Activated T-cell treated with anti-CD3 and anti-CD28 coated beads, Interleukin-2, amount 50 U/mL, for 4 hours (primary cell): ENCODE measurements at regions not wholly inside any gene's neighbourhood (a gene's known extent, or its start where the extent isn't known, plus 50 kb on each side); places are given as distances from the start of the nearest gene placed in this dataset.

Source experiments
- ATAC-seq, 2 donors: fragments of 200-7000 bp; cut with Tn5 transposase; one replicate each; pipeline ENCODE4 v1.10.0; 2021
- DNase-seq: peaks from one replicate; pipeline ENCODE4 v3.0.0-alpha.2; 2020
- H3K27me3 Mint-ChIP-seq: one replicate; pipeline ENCODE4 v1.8.0; 2021; ENCODE audit warnings: low read depth, mixed read lengths
- H3K36me3 Mint-ChIP-seq: one replicate; pipeline ENCODE4 v1.8.0; 2022; ENCODE audit warnings: mixed read lengths; ENCODE audit not compliant: insufficient read depth
- H3K4me1 Mint-ChIP-seq: one replicate; pipeline ENCODE4 v1.8.0; 2021; ENCODE audit warnings: low read depth, mixed read lengths
- H3K4me3 Mint-ChIP-seq: one replicate; pipeline ENCODE4 v1.8.0; 2021; ENCODE audit warnings: mild to moderate bottlenecking, moderate library complexity, mixed read lengths
- H3K9me3 Mint-ChIP-seq: one replicate; pipeline ENCODE4 v1.8.0; 2021; ENCODE audit warnings: mixed read lengths

DNA sequence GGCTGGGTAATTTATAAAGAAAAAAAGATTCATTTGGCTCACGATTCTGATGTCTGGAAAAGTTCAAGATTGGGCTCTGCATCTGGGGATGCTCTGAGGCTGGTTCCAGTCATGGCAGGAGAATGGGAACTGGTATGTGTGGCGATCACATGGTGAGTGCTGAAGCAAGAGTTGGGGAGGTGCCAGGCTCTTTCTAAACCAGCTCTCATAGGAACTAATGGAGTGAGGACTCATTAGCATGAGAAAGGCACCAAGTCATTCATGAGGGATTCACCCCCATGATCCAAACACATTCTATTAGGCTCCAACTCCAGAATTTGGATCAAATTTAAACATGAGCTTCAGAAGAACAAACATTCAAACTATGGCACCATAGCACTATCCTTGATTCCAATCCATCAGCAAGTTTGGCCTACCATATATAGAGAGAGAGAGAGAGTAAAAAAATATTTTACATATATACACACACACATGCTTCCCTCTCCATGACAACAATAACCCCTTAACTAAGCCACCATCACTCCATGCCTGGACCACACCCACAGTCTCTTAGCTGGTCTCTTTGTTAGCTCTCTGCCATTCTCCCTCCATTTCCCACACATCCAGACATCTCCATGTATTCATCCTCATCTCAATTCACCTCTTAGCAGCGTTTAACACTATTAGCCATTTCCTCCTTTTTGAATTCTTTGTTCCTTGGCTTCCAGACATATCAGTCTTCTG lies 57.9 kb downstream of the NPY start:
- Mint-ChIP-seq H3K4me3 (no peak overlapping the region), H3K4me1 (no peaks in the 10 kb centered on the region), H3K9me3 (no peaks in the 10 kb centered on the region), H3K27me3 (peaks cover 5% of the 10 kb centered on the region), H3K36me3 (no peaks in the 10 kb centered on the region)
- DNase-seq (no peak), ATAC-seq (no peak)

DNA sequence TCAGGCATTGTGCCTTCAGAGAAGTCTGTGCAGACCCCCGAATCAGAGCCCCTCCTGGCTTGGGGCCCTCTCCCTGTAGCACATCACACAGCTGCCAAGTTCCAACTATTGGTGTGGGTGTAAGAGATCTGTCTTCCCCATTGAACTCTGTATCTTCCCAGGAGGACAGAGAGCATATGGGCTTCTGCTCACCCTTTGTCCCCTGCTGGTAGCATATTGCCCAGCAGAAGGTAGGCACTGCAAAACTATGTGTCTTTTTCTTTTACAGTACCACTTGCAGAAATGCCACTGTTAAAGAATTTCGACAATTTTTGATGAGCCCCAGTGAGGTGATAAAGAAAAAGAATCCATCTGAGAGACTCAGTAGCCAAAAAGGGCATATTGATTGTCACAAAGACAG lies 59.6 kb downstream of the NPY start:
- Mint-ChIP-seq H3K9me3 (no peaks in the 10 kb centered on the region), H3K27me3 (peaks cover 2% of the 10 kb centered on the region), H3K4me1 (no peaks in the 10 kb centered on the region), H3K4me3 (no peak overlapping the region), H3K36me3 (no peaks in the 10 kb centered on the region)
- DNase-seq (no peak), ATAC-seq (no peak)

DNA sequence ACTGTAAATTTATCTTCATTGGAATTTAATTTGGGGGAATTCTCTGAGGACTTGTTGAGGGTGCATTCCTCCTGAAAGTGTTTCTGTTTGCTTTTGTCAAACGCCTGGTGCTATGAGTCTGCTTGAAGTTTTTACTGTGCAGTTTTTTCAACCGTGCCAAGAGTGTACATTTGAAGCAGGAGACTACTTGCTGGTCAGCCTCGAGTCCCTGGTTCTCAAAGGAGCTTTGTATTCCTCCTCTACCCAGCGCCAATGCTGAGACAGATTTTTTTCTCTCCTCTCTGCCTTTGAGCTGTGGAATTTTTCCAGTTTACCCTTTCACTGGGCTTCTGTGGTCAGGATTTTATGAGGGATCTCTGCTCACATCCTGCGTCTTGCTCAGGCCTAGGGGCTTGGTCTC lies 62.1 kb downstream of the NPY start:
- no peaks in the 10 kb centered on the region for H3K36me3 Mint-ChIP-seq
- no peak overlapping the region for H3K4me3 Mint-ChIP-seq
- peaks cover 6% of the 10 kb centered on the region for H3K27me3 Mint-ChIP-seq
- ATAC-seq, result no peak
- no peaks in the 10 kb centered on the region for H3K9me3 Mint-ChIP-seq
- H3K4me1 Mint-ChIP-seq, result no peaks in the 10 kb centered on the region
- DNase-seq, result no peak

DNA sequence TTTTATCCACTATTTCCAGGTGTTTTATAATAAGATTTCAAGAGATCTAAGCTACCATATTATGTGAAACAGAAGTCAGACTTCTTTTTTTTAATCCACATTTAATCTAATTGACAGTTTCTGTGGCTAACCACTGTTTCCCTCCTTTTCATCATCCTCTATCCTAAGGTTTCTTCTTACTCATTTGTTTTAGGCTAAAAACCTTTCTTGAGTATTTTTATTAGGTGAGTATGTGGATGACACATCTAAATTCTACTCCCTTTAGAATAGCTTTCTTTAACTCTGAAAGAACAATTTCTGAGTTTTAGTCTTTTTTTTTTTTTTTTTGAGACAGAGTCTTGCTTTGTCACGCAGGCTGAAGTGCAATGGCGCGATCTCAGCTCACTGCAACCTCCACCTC lies 62.7 kb downstream of the NPY start:
- ATAC-seq, result no peak

DNA sequence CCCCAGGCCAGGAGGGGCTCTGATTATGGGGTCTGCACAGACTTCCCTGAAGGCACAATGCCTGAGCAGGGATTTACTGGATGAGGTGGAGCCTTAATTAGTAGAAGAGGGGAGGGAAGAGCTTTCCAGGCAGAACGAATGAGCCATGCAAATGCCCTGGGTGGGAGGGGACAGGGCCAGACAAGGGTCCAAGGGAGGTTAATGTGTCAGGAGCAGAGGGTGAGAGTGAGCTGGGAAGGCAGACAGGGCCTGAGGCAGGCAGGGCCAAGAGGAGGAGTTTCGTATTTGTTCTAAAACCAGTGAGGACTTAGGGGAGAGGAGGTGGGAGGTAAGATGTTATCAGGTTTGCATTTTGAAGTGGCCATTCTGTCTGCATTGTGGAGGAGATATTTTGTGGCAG lies 65.3 kb downstream of the NPY start:
- no peak overlapping the region for H3K4me3 Mint-ChIP-seq
- no peaks in the 10 kb centered on the region for H3K9me3 Mint-ChIP-seq
- ATAC-seq, result no peak
- H3K4me1 Mint-ChIP-seq, result no peaks in the 10 kb centered on the region
- H3K27me3 Mint-ChIP-seq, result peaks cover 12% of the 10 kb centered on the region
- no peak for DNase-seq
- no peaks in the 10 kb centered on the region for H3K36me3 Mint-ChIP-seq

More for the DNA sequence above, 62.7 kb downstream of the NPY start:
- no peak for DNase-seq
- Mint-ChIP-seq H3K9me3 (no peaks in the 10 kb centered on the region), H3K36me3 (no peaks in the 10 kb centered on the region), H3K27me3 (peaks cover 9% of the 10 kb centered on the region), H3K4me3 (no peak overlapping the region), H3K4me1 (no peaks in the 10 kb centered on the region)

DNA sequence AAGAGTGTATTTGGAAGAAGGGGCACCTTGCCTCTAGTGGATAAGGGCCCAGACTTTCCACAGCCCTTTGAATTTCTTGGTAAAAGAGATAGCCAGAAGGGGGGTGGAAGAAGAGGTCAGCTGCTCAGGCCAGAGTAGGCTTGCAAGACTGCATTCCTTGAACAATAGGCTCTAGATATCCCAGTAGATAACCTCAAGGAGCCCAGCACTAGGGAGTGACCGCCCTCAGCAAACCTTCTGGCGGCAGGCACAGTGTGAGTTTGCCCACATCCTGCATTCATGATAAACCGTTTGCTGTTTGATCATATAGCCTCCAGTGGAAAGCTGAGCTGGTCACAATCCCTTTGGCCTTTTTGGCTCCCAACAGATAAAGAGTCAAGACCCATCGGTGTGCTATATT lies 70.5 kb downstream of the NPY start:
- Mint-ChIP-seq H3K4me3 (no peak overlapping the region), H3K9me3 (no peaks in the 10 kb centered on the region), H3K27me3 (peaks cover 7% of the 10 kb centered on the region), H3K4me1 (no peaks in the 10 kb centered on the region), H3K36me3 (no peaks in the 10 kb centered on the region)
- ATAC-seq, result no peak
- DNase-seq, result no peak

DNA sequence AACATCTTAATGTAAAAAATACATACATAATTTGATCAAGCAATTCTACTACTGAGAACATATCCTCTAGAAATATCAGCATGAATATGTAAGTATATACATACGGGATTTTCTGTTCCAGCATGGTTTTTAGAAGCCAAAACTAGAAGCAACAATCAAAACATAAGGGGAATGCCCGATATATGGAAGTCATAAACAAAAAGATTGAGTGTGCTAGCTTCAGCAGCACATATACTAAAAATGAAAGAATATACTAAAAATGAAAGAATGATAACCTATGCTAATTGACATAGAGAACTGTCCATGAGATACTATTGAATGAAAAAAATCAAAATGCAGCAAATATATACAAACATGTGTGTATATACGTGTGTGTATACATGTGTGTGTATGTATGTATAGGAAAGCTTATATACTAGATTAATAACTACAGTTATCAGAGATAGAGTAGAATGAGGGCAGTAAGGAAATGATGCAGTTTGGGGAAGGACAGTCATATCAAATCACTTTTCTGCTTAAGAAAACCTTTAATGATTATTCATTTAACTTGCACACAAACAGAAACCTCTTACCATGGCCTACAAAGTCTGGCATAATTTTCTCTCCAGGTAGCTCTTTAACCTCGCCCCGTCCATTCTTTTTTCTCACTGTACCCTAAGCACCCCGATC lies 72.9 kb downstream of the NPY start:
- no peaks in the 10 kb centered on the region for H3K36me3 Mint-ChIP-seq
- peaks cover 4% of the 10 kb centered on the region for H3K27me3 Mint-ChIP-seq
- no peaks in the 10 kb centered on the region for H3K4me1 Mint-ChIP-seq
- DNase-seq, result no peak
- H3K9me3 Mint-ChIP-seq, result no peaks in the 10 kb centered on the region
- ATAC-seq, result peak; percentile 32 to 46
- no peak overlapping the region for H3K4me3 Mint-ChIP-seq

DNA sequence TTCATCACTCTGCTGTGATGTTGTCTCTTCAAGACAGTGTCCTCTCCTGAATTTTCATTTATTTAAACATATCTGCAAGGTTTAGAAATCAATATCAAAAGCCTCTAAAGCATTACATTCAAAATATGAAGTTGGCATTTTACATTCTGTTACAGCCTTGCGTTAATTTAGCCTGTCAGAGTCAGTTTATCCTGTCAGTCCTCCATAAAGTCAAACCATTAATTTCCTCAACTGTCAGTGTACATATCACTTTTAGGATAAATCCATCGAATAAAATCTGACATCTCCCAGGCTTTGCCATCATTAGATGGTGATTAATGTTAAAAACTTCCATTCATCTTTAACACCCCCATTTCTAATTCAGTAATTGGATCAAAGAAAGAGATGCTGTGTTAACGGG lies 77.0 kb downstream of the NPY start:
- DNase-seq (no peak), ATAC-seq (no peak)
- Mint-ChIP-seq H3K27me3 (peaks cover 8% of the 10 kb centered on the region), H3K9me3 (no peaks in the 10 kb centered on the region), H3K36me3 (no peaks in the 10 kb centered on the region), H3K4me1 (no peaks in the 10 kb centered on the region), H3K4me3 (no peak overlapping the region)

DNA sequence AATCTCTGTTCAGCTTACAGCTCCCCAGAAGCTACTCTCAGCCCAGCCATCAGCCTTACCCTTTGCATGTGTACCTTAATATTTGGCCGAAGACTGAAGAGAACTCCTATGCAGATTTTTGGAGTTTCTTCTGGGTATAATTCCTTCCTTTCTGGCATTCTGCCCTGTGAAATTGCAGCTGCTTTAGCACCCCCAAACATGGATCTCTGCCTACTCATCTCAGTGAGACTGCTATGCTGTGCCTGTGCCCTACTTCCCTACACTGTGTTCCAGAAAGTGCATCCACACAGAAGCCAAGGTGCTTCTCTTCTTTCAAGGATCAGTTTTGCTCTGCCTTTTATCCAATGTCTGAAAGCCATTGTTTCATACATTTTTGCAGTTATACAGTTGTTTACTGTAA lies 81.6 kb downstream of the NPY start:
- Mint-ChIP-seq H3K4me3 (no peak overlapping the region), H3K9me3 (no peaks in the 10 kb centered on the region), H3K4me1 (no peaks in the 10 kb centered on the region), H3K27me3 (peaks cover 16% of the 10 kb centered on the region), H3K36me3 (no peaks in the 10 kb centered on the region)
- DNase-seq (no peak), ATAC-seq (no peak)

DNA sequence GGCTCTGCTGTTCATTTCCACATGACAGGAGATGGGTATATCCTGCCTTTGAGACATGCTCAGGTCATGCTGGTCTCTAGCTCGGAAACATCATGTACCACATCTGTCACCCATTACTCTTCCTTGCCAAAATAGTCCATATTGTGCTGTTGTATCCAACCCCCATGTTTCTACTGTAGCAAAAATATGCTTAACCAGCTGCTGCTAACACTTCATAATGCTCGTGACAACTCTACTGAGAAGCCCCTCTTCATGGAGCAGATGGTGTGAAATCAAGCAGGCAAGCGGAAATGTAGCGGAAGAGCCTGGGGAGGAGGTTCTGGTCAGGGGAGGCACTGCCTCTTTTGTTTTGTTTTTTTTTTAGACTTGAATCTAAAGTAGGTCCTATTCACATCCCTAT lies 82.9 kb downstream of the NPY start:
- Mint-ChIP-seq H3K4me1 (no peaks in the 10 kb centered on the region), H3K4me3 (no peak overlapping the region), H3K27me3 (peaks cover 16% of the 10 kb centered on the region), H3K9me3 (no peaks in the 10 kb centered on the region), H3K36me3 (no peaks in the 10 kb centered on the region)
- no peak for ATAC-seq
- DNase-seq, result no peak

DNA sequence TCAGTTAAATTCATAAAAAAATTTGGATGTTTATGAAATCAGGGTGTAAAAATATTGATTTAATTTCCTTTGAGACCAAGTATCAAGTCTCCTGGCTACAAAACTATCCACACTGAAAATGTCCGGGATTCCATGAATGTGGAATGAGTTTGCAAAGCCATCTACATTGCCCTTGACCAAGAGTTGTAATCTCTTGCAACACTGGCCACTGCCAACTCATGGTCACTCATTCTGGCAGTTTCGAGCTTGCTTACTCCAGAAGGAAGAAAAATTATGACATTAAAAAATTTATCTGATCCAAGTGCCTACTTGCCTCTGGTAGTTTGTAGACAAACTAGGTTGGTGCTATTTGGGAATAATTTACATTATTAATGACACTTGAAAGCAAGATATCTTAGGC lies 84.2 kb downstream of the NPY start:
- Mint-ChIP-seq H3K27me3 (peaks cover 14% of the 10 kb centered on the region), H3K9me3 (no peaks in the 10 kb centered on the region), H3K36me3 (no peaks in the 10 kb centered on the region), H3K4me1 (no peaks in the 10 kb centered on the region), H3K4me3 (no peak overlapping the region)
- ATAC-seq (no peak), DNase-seq (no peak)

DNA sequence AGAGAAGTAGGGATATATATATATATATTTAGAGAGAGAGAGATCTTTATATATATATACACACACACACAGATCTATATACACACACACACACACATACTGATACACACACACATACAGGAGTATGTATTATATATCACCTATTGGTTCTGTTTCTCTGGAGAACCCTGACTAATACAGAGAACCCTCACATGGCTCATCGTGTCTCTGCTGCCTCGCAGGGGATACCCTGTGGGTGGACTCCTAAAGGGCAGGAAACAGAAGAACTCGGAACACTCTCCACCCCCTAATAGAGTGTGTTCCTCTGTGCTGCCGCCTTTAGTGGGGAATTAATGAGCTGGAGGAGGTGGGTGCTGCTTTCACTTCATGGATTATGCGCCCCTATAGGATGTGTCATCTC lies 86.6 kb downstream of the NPY start:
- H3K27me3 Mint-ChIP-seq, result peaks cover 17% of the 10 kb centered on the region
- DNase-seq, result no peak
- H3K4me1 Mint-ChIP-seq, result no peaks in the 10 kb centered on the region

DNA sequence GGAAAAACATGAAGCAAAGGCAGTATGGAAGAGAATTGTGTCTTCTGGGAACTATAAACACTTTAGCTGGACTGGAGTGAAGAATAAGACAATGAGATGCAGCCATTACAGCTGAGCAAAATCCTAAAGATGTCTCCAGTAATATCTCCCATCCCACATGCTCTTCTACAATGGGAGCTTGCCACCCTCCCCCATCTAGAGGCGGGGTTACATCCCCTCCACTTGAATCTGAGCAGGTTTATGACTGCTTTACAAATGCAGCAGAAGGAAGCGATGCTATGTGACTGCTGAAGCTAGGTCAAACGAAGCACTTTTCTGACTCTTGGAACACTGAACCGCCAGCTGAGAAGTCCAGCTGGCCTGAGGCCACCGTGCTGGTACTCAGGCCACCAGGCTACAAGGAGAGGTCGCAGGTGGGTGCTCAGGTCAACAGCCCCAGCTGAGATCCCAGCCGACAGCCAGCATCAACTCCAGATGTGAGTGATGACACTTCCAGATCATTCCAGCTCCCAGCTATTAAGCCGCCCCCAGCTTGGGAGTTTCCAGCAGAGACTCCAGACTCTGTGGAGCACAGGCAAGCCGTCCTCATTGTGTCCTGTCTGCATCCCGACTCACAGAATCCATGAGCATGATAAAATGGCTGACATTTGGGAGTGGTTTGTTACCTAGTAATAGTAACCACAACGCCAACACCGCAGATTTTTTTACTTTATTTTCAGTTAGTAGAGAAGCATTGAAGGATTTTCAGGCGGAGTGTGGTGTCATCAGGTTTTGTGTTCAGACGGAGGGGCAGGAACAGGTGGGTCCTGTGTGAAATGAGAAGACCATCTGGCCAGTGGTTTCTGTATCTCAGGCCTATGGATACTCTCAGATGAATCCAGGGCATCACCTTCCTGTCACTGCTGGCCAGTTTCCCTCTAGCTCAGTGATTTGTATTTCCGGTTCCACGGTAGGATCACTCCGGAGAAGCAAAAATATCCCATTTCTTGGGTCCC lies 89.3 kb downstream of the NPY start:
- Mint-ChIP-seq H3K4me1 (no peaks in the 10 kb centered on the region), H3K9me3 (no peaks in the 10 kb centered on the region), H3K36me3 (no peaks in the 10 kb centered on the region), H3K4me3 (no peak overlapping the region), H3K27me3 (peaks cover 6% of the 10 kb centered on the region)
- DNase-seq (no peak), ATAC-seq (no peak)

More for the DNA sequence above, 86.6 kb downstream of the NPY start:
- peak in 1 of 2 donors; percentile 23 for ATAC-seq
- no peaks in the 10 kb centered on the region for H3K36me3 Mint-ChIP-seq
- H3K4me3 Mint-ChIP-seq, result no peak overlapping the region
- H3K9me3 Mint-ChIP-seq, result no peaks in the 10 kb centered on the region

DNA sequence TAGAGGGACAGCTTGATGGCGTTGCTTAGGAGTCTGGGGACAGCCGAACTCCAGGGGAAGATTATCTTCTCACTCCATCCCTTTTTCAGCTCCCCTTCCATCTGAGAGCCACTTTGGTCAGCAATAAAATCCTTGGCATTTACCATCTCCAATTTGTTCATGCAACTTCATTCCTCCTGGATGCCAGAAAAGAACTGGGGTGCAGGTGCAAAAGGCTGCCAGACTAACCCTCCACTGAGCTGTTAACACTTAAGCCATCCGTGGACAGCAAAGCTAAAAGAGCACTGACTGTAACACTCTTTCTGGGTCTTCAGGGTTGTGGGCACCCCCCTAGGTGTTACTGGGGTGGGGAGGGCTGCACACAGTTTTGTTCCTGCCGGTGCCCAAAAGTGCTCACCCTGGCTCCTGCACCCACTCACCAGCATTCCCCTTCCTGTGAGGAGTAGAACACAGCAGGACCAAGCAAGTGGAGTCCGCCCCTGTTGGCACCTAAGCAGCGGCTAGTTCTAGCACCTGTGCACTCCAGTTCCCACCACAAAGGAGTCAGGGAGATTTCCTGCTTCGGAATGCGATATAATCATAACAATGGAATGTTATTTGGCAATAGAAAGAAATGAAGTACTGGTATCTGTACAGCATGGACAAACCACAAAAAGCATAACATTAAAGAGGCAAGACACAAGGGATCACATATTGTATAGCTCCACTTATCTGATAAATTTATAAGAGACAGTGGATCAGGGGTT lies 95.1 kb downstream of the NPY start:
- Mint-ChIP-seq H3K9me3 (no peaks in the 10 kb centered on the region), H3K36me3 (no peaks in the 10 kb centered on the region), H3K27me3 (peaks cover 6% of the 10 kb centered on the region), H3K4me1 (no peaks in the 10 kb centered on the region), H3K4me3 (no peak overlapping the region)
- no peak for DNase-seq
- no peak for ATAC-seq
